Hematopoietic multipotent progenitor cell treated with erythropoietin and hydrocortisone succinate and interleukin-3 and kit ligand, for 15 days (in vitro differentiated cells): ENCODE measurements at regions not wholly inside any gene's neighbourhood (a gene's known extent, or its start where the extent isn't known, plus 50 kb on each side); places are given as distances from the start of the nearest gene placed in this dataset.

ENCODE experiments used
- DNase-seq: peaks from one replicate; pipeline ENCODE4 v3.0.0-alpha.2; 2015; ENCODE audit warnings: low spot score

DNA sequence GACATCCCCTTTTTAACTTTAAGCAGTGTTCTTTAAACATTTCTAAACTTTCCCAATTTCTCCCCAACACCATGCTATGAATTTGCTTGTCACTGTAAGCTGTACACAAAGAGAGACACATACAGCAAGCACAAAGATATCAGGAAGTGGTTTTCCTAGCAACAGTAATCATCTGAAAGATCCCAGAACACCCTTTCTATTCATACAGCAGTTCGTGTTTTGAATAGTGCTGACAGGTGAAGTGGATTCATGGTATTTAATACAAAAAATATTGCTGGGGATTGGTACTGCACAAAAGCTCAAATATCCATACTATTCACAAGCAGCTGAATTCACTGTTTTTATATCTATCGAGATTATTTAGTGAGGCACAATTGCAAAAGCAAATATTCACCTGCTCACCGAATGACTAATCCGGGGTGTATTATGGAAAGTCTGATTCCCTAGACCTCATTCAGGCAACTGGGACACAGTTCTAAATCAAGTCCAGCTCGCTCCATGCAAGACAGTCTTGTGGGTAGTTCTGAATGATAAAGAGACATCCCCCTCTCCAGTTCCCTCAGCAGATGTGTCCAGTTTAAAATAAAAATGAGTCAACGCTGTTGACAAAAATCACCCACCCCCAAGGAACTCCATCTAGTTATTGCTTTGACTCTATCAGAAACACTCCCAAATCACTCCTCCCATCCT is 107.1 kb upstream of the TSHZ2 start:
- no peak for DNase-seq

DNA sequence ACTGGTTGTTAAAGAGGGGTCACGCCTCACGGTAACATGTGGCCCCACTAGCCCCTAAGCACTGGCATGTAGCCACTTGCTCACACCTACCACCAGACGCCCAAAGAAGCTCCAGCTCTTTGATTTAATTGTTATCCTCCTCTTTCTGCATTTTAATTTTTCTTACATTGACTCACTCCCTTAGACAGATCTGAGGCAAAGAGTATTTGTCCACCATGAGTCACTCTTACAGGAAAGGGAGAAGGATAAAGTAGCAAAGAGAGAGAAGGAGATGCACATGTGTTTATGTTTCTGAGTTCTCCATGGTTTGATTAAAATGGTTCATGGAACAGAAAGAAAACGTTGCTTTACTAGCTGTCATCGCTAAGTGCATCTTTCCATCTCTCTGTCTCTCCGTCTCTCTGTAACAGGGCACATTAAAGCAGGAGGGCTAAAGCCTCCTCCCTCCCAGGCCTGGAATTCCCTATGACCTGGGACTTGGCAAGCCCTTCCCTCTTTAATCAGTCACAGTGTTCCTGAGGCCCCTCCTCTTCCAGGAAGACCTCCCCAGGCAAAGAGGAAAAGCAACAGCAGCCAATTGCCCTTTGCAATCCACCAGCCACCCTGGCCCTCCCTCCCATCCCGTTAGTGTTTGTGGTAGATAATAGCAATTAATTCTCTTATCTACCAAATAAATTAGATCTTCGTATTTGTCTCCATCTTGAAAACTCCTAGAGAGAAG is 112.8 kb upstream of the TSHZ2 start:
- DNase-seq = no peak

GRCh38 chr20:52852714-52853113 is 119.4 kb upstream of the TSHZ2 start:
- no peak for DNase-seq

DNA sequence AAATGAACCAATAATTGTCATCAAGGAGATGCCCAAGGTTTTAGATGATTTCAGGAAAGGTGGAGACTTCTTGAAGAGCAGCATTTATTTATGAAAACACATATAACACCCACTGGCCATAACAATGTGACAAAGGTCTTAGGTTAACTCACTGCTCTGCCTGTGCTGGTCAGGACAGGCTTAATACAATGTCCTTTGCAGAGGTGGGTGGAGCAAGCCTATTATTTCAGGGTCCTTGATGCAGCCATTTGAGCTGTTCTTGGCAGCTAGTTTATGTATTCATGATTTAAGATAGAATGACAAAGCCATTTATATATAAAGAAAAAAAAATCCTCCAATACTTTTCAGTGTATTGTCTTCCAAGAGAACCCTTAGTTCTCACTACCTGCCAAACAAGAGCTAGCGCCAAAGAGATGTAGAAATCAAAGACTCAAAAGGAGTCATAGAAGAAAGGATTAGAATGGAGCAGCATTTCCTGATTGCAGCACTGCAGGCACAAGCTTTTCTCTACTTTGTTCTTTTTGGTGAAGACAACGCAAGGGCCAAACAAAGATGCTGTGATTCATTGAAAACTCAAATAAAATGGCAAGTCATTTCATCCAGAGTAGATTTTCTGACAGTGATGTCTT is 124.3 kb upstream of the TSHZ2 start:
- DNase-seq = no peak

DNA sequence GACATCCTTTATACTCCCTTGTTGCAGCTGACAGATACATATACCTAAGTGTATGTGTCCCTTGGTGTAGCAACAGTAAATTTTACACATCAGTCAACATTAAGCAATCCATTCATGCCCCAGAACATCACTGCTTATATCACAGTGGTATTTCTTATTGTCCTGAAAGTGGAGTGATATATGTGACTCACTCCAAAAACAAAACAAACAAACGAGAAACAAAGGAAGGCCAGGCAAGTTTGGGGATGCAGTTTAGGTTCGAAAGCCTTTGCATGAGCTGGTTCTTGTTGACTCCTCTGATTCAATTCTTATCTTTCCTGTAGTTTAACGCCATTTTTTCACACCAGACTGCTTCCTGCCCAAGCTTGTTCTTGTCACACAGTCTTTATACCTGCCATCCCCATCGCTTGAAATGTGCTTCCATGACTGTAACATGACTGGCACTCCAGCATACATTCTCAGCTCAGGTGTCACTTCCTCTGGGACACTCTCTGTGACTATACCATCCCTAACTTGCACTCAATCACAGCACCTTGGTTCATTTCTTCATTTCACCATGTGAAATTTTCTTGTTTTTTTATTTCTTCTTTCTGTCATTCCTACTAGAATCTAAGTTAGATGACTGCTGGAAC is 125.0 kb upstream of the TSHZ2 start:
- no peak for DNase-seq

GRCh38 chr20:52845044-52845443 is 127.1 kb upstream of the TSHZ2 start:
- no peak for DNase-seq

DNA sequence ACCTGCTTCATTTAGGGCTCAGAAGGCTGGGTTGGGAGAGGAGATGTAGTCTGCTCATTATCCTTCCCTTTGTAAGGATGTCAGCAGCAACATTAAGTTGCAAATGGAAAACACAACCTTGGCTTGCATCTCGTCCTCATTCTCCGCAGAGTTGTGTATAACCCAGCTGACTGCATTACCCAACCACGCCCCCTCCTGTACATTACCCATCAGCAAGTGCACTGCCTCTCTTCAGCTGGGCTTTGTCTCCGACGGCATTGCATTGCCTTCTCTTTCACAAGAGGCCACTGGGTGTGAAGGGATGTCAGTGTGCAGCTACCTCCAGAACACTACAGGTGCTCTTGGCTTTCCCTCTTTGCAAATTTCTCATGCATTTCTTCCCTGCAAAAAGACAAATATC is 128.7 kb upstream of the TSHZ2 start:
- no peak for DNase-seq

DNA sequence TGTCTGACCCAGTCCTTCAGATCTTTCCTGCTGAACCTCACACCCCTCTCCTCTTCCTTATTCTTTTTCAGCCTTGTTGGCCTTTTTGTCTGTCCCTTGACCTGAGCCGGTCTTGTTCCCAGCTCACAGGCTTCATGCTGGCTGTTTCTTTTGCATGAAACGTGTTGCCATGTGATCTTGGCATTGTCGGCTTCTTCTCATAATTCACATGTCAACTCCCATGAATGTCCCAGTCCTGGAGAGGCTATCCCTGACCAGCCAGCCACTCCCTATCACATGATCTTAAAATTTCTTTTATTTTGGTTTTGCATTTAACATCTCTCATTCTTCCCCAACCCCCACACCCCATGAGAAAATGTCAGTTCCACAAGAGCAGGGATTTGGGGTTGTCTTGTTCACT is 131.2 kb upstream of the TSHZ2 start:
- DNase-seq = no peak

- DNase-seq = no peak
Measured at GRCh38 chr20:52840041-52840440, 132.1 kb upstream of the TSHZ2 start.

DNA sequence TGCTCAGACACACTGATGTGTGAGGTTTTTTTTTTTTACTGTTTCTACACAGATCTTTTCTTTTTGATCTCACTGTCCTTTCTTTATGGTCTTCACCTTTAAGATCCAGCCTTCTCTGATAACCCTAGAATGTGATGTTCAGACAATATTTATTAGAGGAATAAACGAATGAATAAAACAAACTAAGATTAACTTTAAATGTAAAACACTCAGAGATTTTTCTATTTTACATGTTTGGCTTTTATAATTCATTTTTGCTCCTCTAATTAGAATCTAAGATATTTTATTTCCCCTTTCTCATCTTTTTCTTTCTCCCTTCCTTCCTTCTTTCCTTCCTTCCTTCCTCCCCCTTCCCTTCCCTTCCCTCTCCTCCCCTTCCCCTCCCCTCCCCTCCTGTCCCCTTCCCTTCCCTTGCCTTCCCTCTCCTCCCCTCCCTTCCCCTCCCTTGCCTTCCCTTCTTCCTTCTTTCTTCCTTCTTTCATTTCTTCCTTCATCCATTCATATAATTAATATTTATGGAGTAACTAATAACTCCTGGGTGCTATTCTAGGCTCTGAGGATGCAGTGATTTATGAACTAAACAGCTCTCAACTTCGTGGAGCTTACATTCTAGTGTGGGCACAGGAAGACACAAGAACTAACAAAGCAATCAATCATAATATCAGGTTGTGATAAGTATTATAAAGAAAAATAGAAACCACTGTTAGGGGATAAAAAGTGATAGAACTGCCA is 133.5 kb upstream of the TSHZ2 start:
- no peak for DNase-seq

DNA sequence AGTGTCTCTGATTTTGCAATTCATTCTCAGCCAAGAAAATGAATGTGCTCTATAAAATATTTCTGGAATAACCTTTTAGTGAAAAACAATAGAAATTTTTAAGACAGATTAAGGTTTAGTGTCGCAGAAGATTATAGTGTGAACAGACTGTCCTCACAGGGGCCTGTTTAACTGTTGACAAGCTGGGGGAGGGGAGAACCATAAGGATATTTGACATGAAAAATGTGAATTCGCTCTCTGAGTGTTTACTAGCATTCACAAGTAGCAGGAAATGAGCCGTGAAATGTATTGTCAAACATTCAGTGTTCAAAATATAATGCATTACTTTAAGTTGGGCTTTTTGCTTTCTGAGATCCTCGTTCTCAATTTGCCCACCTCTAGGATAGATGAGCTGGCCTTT is 134.8 kb upstream of the TSHZ2 start:
- no peak for DNase-seq

DNA sequence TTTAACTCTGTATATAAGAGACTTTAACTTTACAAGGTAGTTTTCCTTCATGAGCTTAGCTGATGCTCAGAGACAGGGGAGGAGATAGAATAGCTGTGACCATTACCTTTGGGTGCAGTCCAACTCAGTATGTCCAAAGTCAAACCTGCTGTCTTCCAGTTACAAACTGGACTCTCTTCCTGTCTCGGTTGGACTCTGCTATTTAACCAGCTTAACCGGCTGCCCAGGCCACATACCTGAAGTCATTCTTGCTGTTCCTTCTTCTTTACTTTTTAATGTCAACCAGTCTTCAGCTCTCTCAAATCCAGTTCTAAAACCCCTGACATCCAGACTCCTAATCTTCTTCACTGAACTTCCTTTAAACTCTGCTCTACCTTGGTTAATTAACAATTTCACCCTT is 138.3 kb upstream of the TSHZ2 start:
- DNase-seq = no peak

DNA sequence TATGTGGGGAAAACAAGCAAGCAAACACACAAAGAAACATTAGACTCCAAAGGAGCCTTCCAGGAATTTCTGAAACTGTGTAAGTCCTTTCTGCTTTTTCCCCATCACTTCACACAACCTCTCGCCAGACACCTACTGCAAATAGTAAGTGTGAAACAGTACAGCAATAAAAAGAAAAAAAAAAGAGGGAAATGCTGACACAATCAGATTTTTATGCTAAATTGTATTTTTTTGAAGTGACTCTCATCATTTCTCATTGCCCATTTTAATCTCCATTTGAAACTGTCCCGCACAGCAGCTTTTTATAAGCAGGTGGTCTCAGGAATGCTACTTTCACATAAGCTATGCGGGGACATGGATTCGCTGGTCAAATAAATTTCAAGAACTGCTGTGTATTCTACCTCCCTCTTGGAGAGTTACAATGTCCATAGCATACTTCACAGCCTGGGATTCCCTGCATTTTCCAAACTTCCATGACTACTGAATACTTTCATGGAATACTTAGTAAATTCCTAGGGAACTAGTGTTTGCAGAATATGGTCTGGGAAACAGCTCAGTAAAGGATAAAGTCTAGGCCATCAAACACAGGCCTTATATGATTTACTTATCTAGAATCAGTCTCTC is 139.9 kb upstream of the TSHZ2 start:
- no peak for DNase-seq

DNA sequence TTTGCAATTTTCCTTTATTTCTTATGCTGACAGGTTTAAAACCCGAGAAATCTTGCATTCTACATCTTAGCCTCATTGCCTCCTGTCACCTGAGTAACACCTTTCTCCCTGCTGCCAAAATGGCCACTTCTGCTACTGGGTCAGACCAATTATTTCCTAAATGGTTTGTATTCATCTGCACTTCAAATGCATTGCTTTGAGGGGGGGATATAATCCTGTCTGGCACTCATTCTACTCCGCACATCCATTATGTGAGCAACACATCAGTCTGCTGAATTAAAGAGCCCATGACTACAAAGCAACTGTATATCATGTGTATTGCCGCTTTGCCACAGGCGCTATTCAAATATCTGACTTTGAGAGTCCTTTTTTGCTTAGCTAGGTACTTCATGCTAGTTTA is 141.6 kb upstream of the TSHZ2 start:
- DNase-seq = no peak

GRCh38 chr20:52829111-52829510 is 143.0 kb upstream of the TSHZ2 start:
- DNase-seq = no peak

- DNase-seq = no peak
Measured at GRCh38 chr20:52828199-52828598, 144.0 kb upstream of the TSHZ2 start.

DNA sequence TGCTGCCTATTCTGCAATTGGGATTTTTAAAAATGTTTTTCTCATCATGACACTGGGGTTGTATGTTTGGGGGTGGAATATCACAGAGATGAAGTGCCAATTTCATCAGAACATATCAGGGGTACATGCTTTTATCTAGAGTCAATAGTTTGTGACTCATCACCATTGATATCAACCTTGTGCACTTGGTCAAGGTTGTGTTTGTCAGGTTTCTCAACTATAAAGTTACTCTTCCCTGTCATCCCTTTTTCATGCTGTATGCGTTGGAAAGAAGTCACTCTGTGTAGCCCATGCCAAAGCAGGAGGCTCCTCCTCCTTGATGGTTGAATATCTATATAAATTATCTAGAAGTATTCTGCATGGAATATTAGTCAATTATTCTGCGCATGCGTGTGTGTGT is 145.4 kb upstream of the TSHZ2 start:
- DNase-seq = no peak

- DNase-seq = no peak
Measured at GRCh38 chr20:52826321-52826720, 145.8 kb upstream of the TSHZ2 start.

DNA sequence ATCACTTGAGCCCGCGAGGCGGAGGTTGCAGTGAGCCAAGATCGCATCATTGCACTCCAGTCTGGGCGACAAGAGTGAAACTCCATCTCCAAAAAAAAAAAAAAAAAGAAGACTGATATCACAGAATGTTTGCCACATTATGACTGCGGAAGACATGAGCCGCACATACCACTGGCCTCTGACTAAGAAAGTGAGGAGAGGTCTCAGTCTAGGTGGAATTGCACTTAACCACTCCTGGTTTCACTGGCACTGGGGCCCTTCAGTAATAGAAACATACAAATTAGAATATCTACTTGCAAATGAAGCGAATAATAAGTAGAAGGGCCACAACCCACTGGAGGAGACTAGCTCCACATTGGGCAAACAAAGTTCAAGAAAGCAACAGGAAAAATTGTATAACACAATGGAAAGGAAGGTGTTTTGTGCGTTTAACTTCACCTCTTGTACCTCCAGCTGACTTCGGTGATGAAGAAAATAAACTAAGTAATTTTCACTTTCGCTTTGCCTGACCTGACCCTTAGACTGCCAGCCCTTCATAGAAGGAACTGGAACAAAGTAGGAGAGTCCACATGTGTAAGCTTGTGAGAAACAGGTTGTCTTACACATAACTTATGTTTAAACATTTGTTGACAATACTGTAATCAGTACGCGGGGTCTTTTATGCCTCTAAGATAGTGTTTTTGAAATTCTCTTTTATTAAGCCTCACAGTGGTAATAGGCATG is 147.5 kb upstream of the TSHZ2 start:
- DNase-seq = no peak

DNA sequence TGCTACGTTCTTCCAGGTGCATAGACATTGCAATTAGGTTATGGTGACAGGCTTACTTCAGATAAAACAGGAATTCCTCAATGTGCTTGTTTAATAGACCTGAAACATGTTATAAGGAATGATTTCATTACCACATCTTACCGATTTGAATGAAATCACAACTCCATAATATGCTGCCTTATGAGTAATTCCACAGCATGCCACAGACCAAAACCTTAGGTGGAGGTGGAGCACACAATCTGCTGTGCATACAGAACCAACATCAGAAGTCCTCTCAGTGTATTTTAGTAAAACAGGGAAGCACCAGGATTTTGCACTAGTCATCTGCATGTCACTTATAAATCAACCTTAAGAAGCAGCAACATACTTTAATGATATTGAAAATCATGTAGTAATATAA is 148.9 kb upstream of the TSHZ2 start:
- no peak for DNase-seq

DNA sequence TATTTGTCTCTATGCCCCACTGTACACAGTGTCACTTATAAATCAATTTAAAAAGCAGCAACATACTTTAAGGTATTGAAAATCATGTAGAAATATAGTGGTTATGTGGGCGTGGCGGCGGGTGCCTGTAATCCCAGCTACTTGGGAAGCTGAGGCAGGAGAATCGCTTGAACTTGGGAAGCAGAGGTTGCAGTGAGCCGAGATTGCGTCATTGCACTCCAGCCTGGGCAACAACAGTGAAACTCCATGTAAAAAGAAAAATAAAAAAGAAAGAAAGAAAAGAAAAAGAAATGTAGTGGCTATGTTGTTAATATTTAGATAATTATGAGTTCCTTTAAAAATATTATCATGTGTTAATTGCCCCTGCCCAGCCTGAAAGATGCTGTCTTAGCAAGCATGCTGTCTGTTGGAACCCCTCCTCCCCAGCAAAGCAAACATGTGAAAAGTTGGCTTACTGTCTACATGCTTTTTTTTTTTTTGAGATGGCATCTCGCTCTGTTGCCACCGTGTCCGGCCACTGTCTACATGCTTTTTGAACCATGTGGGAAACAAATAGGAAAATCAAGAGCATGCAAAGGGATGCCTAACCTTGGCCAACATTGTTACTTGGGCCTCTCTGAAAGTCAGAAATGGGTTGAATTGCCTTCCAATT is 151.4 kb upstream of the TSHZ2 start:
- DNase-seq = no peak
